ENCODE measurements at regions not wholly inside any gene's neighbourhood (a gene's known extent, or its start where the extent isn't known, plus 50 kb on each side); places are given as distances from the start of the nearest gene placed in this dataset.

DNA sequence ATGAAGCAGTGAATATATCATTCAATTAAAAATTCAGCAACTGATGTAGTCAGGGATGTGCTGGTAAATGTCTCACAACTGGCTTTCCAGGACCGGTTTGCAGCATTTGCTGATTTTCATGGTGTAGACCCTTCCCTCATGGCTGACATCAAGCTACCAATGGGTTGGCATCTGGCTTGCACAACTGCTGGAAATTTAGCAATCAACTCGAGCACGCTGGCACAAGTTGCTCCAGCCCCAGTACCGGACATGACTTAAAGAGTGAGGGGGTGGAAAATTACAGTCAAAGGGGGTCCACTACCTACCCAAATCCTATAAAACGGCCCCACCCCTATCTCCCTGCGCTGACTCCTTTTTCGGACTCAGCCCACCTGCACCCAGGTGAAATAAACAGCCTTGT, 198.4 kb upstream of the NRP1 start:
- no peak for ATAC-seq
- no peak for TF ChIP-seq POLR2AphosphoS5 (IDR thresholded peaks at IDR 0.05)
- no peaks in the 10 kb centered on the region for H3K27me3 ChIP-seq
- H3K27ac ChIP-seq: no peak overlapping the region
- WGBS, 2 donors (ENCODE audit: low coverage in 1 of 2): 96 to 100% methylated on average over 4 to 5 of the region's 7 CpGs
- H3K9me3 ChIP-seq: no peaks in the 10 kb centered on the region
- no peaks in the 10 kb centered on the region for H3K36me3 ChIP-seq
- H3K4me3 ChIP-seq: no peak overlapping the region
- H3K4me1 ChIP-seq: no peaks in the 10 kb centered on the region

DNA sequence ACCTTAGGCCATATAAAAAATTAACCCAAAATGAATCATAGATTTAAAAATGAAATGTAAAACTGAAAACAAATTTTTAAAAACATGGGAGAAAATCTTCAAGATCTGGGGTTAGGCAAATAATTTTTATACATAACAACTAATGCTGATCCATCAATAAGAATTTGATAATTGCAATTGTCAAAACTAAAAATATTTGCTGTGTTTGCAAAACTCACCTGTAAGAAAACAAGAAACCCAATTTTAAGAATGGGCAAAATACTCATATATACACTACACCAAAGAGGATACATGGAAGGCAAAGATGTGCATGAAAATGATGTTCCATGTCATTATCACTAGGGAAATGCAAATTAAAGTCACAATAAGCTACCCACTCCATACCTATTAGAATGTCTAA, 194.8 kb upstream of the NRP1 start:
- TF ChIP-seq EP300 (IDR thresholded peaks at IDR 0.05) (no peak), POLR2AphosphoS5 (IDR thresholded peaks at IDR 0.05) (no peak), POLR2A (IDR thresholded peaks at IDR 0.05) (no peak)
- TF ChIP-seq, protein P1, sequence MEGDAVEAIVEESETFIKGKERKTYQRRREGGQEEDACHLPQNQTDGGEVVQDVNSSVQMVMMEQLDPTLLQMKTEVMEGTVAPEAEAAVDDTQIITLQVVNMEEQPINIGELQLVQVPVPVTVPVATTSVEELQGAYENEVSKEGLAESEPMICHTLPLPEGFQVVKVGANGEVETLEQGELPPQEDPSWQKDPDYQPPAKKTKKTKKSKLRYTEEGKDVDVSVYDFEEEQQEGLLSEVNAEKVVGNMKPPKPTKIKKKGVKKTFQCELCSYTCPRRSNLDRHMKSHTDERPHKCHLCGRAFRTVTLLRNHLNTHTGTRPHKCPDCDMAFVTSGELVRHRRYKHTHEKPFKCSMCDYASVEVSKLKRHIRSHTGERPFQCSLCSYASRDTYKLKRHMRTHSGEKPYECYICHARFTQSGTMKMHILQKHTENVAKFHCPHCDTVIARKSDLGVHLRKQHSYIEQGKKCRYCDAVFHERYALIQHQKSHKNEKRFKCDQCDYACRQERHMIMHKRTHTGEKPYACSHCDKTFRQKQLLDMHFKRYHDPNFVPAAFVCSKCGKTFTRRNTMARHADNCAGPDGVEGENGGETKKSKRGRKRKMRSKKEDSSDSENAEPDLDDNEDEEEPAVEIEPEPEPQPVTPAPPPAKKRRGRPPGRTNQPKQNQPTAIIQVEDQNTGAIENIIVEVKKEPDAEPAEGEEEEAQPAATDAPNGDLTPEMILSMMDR (IDR thresholded peaks at IDR 0.05): no peak
- no peak for ATAC-seq
- no peak overlapping the region for H3K27ac ChIP-seq
- H3K4me1 ChIP-seq: no peaks in the 10 kb centered on the region
- H3K9me3 ChIP-seq: no peaks in the 10 kb centered on the region
- H3K4me3 ChIP-seq: no peak overlapping the region
- no peaks in the 10 kb centered on the region for H3K27me3 ChIP-seq
- H3K36me3 ChIP-seq: no peaks in the 10 kb centered on the region

DNA sequence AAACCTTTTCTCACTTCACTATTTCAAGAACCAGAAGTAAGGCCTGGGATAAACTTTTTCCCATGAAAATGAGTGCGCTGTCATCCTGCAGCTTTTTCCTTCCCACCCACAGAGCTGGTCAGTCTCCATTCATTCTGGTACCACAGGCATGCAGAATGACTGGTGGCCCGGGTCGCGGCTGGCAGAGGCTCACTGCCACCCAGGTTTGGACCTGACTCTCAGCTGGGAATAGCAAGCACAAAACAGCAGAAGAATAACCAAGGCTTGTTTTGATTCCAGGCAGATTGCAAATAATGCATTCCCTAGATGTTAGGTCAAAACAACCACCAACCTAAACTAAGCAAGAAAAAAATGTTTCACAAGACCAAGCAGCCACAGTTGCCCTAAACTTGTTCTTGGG, 190.5 kb upstream of the NRP1 start:
- WGBS, 2 donors (ENCODE audit: low coverage in 1 of 2): 80 to 88% methylated on average over 1 to 4 of the region's 4 CpGs
- no peak for ATAC-seq
- no peaks in the 10 kb centered on the region for H3K27me3 ChIP-seq
- peaks cover 4 to 18% (median 9%) of the 10 kb centered on the region in 3 donors for H3K4me1 ChIP-seq
- no peak overlapping the region for H3K27ac ChIP-seq
- no peaks in the 10 kb centered on the region for H3K36me3 ChIP-seq
- H3K9me3 ChIP-seq: no peaks in the 10 kb centered on the region
- TF ChIP-seq, protein P1 (IDR thresholded peaks at IDR 0.05): no peak
- TF ChIP-seq EP300 (IDR thresholded peaks at IDR 0.05): no peak
- no peak overlapping the region for H3K4me3 ChIP-seq

DNA sequence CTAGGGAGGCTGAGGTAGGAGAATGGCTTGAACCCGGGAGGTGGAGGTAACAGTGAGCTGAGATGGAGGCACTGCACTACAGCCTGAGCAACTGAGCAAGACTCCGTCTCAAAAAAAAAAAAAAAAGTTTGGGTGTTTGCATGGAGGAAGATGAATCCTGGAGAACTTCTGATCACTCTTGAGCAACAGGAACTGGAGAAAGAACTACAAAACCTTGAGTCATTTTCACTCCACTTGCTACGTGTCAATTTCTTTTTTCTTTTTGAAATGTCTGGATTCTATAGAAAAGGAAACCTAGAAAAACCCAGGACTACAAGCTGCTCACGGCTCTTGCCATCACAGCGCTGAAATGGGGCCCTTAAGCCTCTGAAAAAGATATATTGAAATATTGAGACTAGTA, 189.6 kb upstream of the NRP1 start:
- H3K27ac ChIP-seq: no peak overlapping the region
- TF ChIP-seq POLR2AphosphoS5 (IDR thresholded peaks at IDR 0.05) (no peak), POLR2A (IDR thresholded peaks at IDR 0.05) (no peak), EP300 (IDR thresholded peaks at IDR 0.05) (no peak)
- TF ChIP-seq, protein P1 (IDR thresholded peaks at IDR 0.05): no peak
- H3K9me3 ChIP-seq: no peaks in the 10 kb centered on the region
- 85 to 93% methylated on average over 3 to 5 of the region's 5 CpGs for WGBS, 2 donors (ENCODE audit: low coverage in 1 of 2)
- H3K4me1 ChIP-seq: peaks cover 5 to 20% (median 9%) of the 10 kb centered on the region in 3 donors
- ATAC-seq: no peak
- H3K4me3 ChIP-seq: no peak overlapping the region
- H3K27me3 ChIP-seq: no peaks in the 10 kb centered on the region
- no peaks in the 10 kb centered on the region for H3K36me3 ChIP-seq

DNA sequence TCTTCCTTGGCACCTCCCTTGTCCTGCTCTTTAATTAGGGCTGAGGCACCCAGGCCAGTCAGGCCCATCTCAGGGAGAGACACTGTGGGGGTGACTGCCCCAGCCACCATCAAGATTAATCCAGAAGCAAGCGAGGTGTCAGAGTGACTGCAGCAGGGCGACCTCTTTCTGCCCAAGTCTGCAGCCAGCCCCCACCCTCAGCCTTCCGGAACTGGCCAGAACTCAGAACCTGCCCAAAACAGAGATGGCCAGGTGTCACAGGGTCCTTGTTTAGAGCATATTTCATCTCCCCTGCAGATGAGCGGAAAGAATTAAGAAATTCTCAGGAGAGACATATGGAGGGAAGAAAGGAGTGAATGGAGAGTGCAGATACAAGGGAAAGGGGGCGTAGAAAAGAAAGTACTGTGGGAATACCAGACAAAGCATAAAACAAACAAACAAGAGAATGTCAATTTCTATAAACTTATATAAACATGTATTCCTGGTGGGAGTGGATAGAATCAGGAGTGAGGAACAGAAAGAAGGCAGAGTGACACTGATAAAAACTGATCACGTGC, 188.8 kb upstream of the NRP1 start:
- TF ChIP-seq POLR2A (IDR thresholded peaks at IDR 0.05) (no peak), POLR2AphosphoS5 (IDR thresholded peaks at IDR 0.05) (no peak), EP300 (IDR thresholded peaks at IDR 0.05) (no peak)
- TF ChIP-seq, protein P1 (IDR thresholded peaks at IDR 0.05): no peak
- 96% methylated on average over 6 of the region's 6 CpGs; no CpG with 5 or more reads in 1 of the 2 donors for WGBS, 2 donors (ENCODE audit: low coverage in 1 of 2)
- no peaks in the 10 kb centered on the region for H3K9me3 ChIP-seq
- ATAC-seq: no peak
- H3K4me3 ChIP-seq: no peak overlapping the region
- no peaks in the 10 kb centered on the region for H3K27me3 ChIP-seq
- no peaks in the 10 kb centered on the region for H3K36me3 ChIP-seq
- peaks cover 5 to 20% (median 9%) of the 10 kb centered on the region in 3 donors for H3K4me1 ChIP-seq
- H3K27ac ChIP-seq: no peak overlapping the region
